Keratinocyte (primary cell): ENCODE measurements at regions not wholly inside any gene's neighbourhood (a gene's known extent, or its start where the extent isn't known, plus 50 kb on each side); places are given as distances from the start of the nearest gene placed in this dataset.

ENCODE experiments used
- DNase-seq: peaks from one replicate; pipeline ENCODE4 v3.0.0-alpha.2; 2011; ENCODE audit warnings: low read depth, missing footprints, low spot score
- FAIRE-seq: peaks from 2 replicates; lab custom pipeline; 2011; peaks lifted over from hg19 to GRCh38; lab: Jason Lieb, UNC
- H2AFZ ChIP-seq: 2 replicates; pipeline ENCODE4 v1.6.0; 2012; ENCODE audit warnings: low read length, control low read depth, inconsistent platforms; ENCODE audit not compliant: control insufficient read depth
- H3K27ac ChIP-seq: 2 replicates; pipeline ENCODE4 v1.5.1; 2011; ENCODE audit warnings: low read length; ENCODE audit not compliant: control insufficient read depth, insufficient read depth
- H3K27me3 ChIP-seq: 3 replicates; pipeline ENCODE4 v1.6.0; 2011; ENCODE audit warnings: low read length; ENCODE audit not compliant: control insufficient read depth, insufficient read depth; ENCODE audit errors: extremely low read depth
- H3K36me3 ChIP-seq, 2 experiments: 2 replicates in 1 of 2; 3 replicates in 1 of 2; pipeline ENCODE4 v1.5.1; 2011; ENCODE audit warnings: low read length in 2 of 2, mild to moderate bottlenecking in 1 of 2; ENCODE audit not compliant: control insufficient read depth in 2 of 2, insufficient read depth in 2 of 2; ENCODE audit errors: extremely low read depth in 1 of 2
- H3K4me1 ChIP-seq: 3 replicates; pipeline ENCODE4 v1.5.1; 2011; ENCODE audit warnings: low read length; ENCODE audit not compliant: control insufficient read depth, insufficient read depth; ENCODE audit errors: extremely low read depth
- H3K4me2 ChIP-seq: 3 replicates; pipeline ENCODE4 v1.6.0; 2011; ENCODE audit warnings: low read depth, low read length; ENCODE audit not compliant: control insufficient read depth, insufficient read depth; ENCODE audit errors: extremely low read depth
- H3K4me3 ChIP-seq, 3 experiments: fragments of 200-600 bp in 1 of 3; sonication (generic) in 1 of 3; 2 replicates in 2 of 3; 3 replicates in 1 of 3; pipeline ENCODE4 v1.5.1; 2011 to 2016; ENCODE audit warnings: low read length in 3 of 3, mild to moderate bottlenecking in 3 of 3, control low read depth in 2 of 3, inconsistent platforms in 1 of 3, low read depth in 1 of 3, mixed read lengths in 1 of 3, mixed run types in 1 of 3, moderate library complexity in 1 of 3; ENCODE audit not compliant: control insufficient read depth in 2 of 3, insufficient read depth in 2 of 3; ENCODE audit errors: extremely low read depth in 1 of 3
- H3K79me2 ChIP-seq: 2 replicates; pipeline ENCODE4 v1.6.0; 2012; ENCODE audit warnings: low read length; ENCODE audit not compliant: control insufficient read depth, insufficient read depth
- H3K9ac ChIP-seq: 3 replicates; pipeline ENCODE4 v1.6.0; 2011; ENCODE audit warnings: low read length; ENCODE audit not compliant: control insufficient read depth, insufficient read depth; ENCODE audit errors: extremely low read depth
- H3K9me1 ChIP-seq: 3 replicates; pipeline ENCODE4 v1.6.0; 2011; ENCODE audit warnings: low read length; ENCODE audit not compliant: control insufficient read depth, insufficient read depth; ENCODE audit errors: extremely low read depth
- H3K9me3 ChIP-seq: 2 replicates; pipeline ENCODE4 v1.5.1; 2012; ENCODE audit warnings: low read depth, low read length; ENCODE audit not compliant: control insufficient read depth
- H4K20me1 ChIP-seq: 3 replicates; pipeline ENCODE4 v1.6.0; 2011; ENCODE audit warnings: low read length; ENCODE audit not compliant: control insufficient read depth, insufficient read depth; ENCODE audit errors: extremely low read depth
- EZH2 ChIP-seq: IDR thresholded peaks from one replicate; pipeline ENCODE4 v1.6.1; 2012; ENCODE audit warnings: inconsistent platforms, mild to moderate bottlenecking, low read length, moderate library complexity
- dilution Hi-C: fragments of 300-500 bp; cut with MboI; formaldehyde crosslinking; loops from one replicate; pipeline ENCODE4 v1.7.0; 2020; ENCODE audit warnings: low sequenced_read_pairs; ENCODE audit not compliant: extremely low pct_ligation_motif_present
- TF ChIP-seq, protein P1 (sequence below), 3 experiments: IDR thresholded peaks in 1 of 3; conservative IDR thresholded peaks in 1 of 3; optimal IDR thresholded peaks in 1 of 3; 2 replicates in 2 of 3; 3 replicates in 1 of 3; pipeline versions ENCODE3 to v1.5.1; 2011; ENCODE audit warnings: low read length in 3 of 3, mild to moderate bottlenecking in 3 of 3, moderate library complexity in 2 of 3, control low read depth in 1 of 3, inconsistent platforms in 1 of 3; ENCODE audit not compliant: insufficient read depth in 2 of 3; ENCODE audit errors: extremely low read depth in 1 of 3

DNA sequence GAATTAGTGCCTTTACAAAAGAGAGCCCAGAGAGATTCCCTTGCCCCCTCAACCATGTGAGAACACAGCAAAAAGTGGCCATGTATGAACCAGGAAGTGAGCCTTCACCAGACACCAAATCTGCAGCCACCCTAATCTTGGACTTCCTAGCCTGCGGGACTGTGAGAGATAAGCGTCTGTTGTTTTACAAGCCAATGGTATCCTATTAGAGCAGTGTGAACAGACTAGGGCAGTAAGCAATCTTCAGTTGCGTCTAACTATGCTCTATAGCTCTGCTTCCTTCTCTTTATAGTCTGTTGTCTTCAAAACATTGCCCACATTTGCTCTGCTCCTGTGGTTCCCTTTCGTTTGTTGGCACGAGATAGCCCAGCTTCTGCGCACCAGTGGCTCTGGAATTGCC is 109.5 kb upstream of the FNDC3A start:
- no peak overlapping the region for H3K4me3 ChIP-seq
- dilution Hi-C loops, result no loop called here
- no peak overlapping the region for H2AFZ ChIP-seq
- H3K9me3 ChIP-seq, result no peaks in the 10 kb centered on the region
- H3K4me2 ChIP-seq, result no peak overlapping the region
- no peaks in the 10 kb centered on the region for H4K20me1 ChIP-seq
- no peaks in the 10 kb centered on the region for H3K27me3 ChIP-seq
- FAIRE-seq (no peak), DNase-seq (no peak)
- no peaks in the 10 kb centered on the region for H3K36me3 ChIP-seq
- TF ChIP-seq, protein P1, sequence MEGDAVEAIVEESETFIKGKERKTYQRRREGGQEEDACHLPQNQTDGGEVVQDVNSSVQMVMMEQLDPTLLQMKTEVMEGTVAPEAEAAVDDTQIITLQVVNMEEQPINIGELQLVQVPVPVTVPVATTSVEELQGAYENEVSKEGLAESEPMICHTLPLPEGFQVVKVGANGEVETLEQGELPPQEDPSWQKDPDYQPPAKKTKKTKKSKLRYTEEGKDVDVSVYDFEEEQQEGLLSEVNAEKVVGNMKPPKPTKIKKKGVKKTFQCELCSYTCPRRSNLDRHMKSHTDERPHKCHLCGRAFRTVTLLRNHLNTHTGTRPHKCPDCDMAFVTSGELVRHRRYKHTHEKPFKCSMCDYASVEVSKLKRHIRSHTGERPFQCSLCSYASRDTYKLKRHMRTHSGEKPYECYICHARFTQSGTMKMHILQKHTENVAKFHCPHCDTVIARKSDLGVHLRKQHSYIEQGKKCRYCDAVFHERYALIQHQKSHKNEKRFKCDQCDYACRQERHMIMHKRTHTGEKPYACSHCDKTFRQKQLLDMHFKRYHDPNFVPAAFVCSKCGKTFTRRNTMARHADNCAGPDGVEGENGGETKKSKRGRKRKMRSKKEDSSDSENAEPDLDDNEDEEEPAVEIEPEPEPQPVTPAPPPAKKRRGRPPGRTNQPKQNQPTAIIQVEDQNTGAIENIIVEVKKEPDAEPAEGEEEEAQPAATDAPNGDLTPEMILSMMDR (optimal IDR thresholded peaks at IDR 0.05 in 1 of 3, IDR thresholded peaks at IDR 0.05 in 1 of 3, conservative IDR thresholded peaks at IDR 0.05 in 1 of 3; ENCODE audit: extremely low read depth in 1 of 3, insufficient read depth in 2 of 3, low read length in 3 of 3), result no peak
- no peak for TF ChIP-seq EZH2
- no peaks in the 10 kb centered on the region for H3K79me2 ChIP-seq
- H3K9me1 ChIP-seq, result no peaks in the 10 kb centered on the region
- H3K27ac ChIP-seq, result no peak overlapping the region
- no peaks in the 10 kb centered on the region for H3K4me1 ChIP-seq
- H3K9ac ChIP-seq, result no peak overlapping the region

DNA sequence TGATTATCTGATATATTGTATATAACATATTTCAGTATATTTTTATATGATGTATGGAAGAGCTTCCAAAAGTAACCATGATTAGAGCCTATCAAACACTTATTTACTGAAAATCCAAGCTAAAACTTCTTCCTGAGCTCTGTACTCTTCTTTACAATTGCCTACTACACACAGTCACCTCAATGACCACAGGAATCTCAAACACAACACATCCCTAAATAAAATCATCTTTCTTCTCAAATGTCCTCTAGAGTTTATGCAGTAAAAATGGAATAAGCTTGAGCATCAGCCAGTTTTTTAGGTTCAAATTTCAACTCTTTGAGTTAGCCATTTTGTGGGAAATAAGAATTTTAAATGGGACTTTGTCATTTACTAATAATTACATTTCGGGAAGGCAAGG is 102.6 kb upstream of the FNDC3A start:
- Histone ChIP-seq H3K36me3 (no peaks in the 10 kb centered on the region), H3K27me3 (peaks cover 25% of the 10 kb centered on the region)
- TF ChIP-seq, protein P1 (optimal IDR thresholded peaks at IDR 0.05 in 1 of 3, IDR thresholded peaks at IDR 0.05 in 1 of 3, conservative IDR thresholded peaks at IDR 0.05 in 1 of 3; ENCODE audit: extremely low read depth in 1 of 3, insufficient read depth in 2 of 3, low read length in 3 of 3), result no peak
- TF ChIP-seq EZH2, result no peak

More for the DNA sequence above, 102.6 kb upstream of the FNDC3A start:
- dilution Hi-C loops, result no loop called here
- DNase-seq (no peak), FAIRE-seq (no peak)
- no peak overlapping the region for H3K9ac ChIP-seq
- no peak overlapping the region for H3K27ac ChIP-seq
- no peaks in the 10 kb centered on the region for H4K20me1 ChIP-seq
- no peaks in the 10 kb centered on the region for H3K9me1 ChIP-seq
- no peak overlapping the region for H3K4me3 ChIP-seq
- H3K4me1 ChIP-seq, result no peaks in the 10 kb centered on the region
- H3K79me2 ChIP-seq, result no peaks in the 10 kb centered on the region
- no peaks in the 10 kb centered on the region for H3K9me3 ChIP-seq
- no peak overlapping the region for H2AFZ ChIP-seq
- no peak overlapping the region for H3K4me2 ChIP-seq
